Endothelial cell of umbilical vein (primary cell): ENCODE measurements at regions not wholly inside any gene's neighbourhood (a gene's known extent, or its start where the extent isn't known, plus 50 kb on each side); places are given as distances from the start of the nearest gene placed in this dataset.

Source experiments
- BruUV-seq: library from RNA; stranded (reverse); fragments of 400-500 nt; replicated peaks from 2 replicates; lab custom pipeline; 2021; lab: Mats Ljungman, UMichigan
- CTCF ChIA-PET: fragments of 300-600, 350-600 bp; sonication (Branson Sonifier 250); formaldehyde crosslinking; loops from one replicate; lab custom pipeline; 2021; ENCODE audit warnings: antibody characterized with exemption, inconsistent platforms; lab: Charles Lee
- POLR2A ChIA-PET: fragments of 300-600, 350-600 bp; sonication (Branson Sonifier 250); formaldehyde crosslinking; loops from one replicate; lab custom pipeline; 2021; ENCODE audit warnings: antibody characterized with exemption, inconsistent platforms; lab: Charles Lee
- DNase-seq: peaks from one replicate; pipeline ENCODE4 v3.0.0-alpha.2; 2011; ENCODE audit warnings: low read depth, low spot score
- FAIRE-seq: peaks from 2 replicates; lab custom pipeline; 2011; peaks lifted over from hg19 to GRCh38; lab: Jason Lieb, UNC
- H2AFZ ChIP-seq: 2 replicates; pipeline ENCODE4 v1.6.0; 2012; ENCODE audit warnings: low read depth, low read length, control low read depth, inconsistent platforms
- H3K27ac ChIP-seq: 2 replicates; pipeline ENCODE4 v1.5.1; 2011; ENCODE audit warnings: low read depth, mild to moderate bottlenecking, control low read depth, low read length, moderate library complexity; ENCODE audit not compliant: insufficient read depth
- H3K27me3 ChIP-seq, 2 experiments: 2 replicates each; pipeline versions ENCODE4 v1.6.0 to v1.6.1; 2011; ENCODE audit warnings: low read length in 2 of 2, mixed read lengths in 1 of 2; ENCODE audit not compliant: control insufficient read depth in 2 of 2, insufficient read depth in 2 of 2
- H3K36me3 ChIP-seq, 2 experiments: 2 replicates in 1 of 2; 3 replicates in 1 of 2; pipeline ENCODE4 v1.5.1; 2011; ENCODE audit warnings: low read length in 2 of 2, mild to moderate bottlenecking in 1 of 2, moderate library complexity in 1 of 2; ENCODE audit not compliant: control insufficient read depth in 2 of 2, insufficient read depth in 2 of 2; ENCODE audit errors: extremely low read depth in 1 of 2
- H3K4me1 ChIP-seq: 3 replicates; pipeline ENCODE4 v1.5.1; 2011; ENCODE audit warnings: mild to moderate bottlenecking, low read length; ENCODE audit not compliant: control insufficient read depth, insufficient read depth; ENCODE audit errors: extremely low read depth
- H3K4me2 ChIP-seq: 2 replicates; pipeline ENCODE4 v1.6.1; 2011; ENCODE audit warnings: low read length, control low read depth, mixed read lengths; ENCODE audit not compliant: insufficient read depth
- H3K4me3 ChIP-seq, 3 experiments: fragments of 200-600 bp in 1 of 3; sonication (generic), shearing (Covaris generic) in 1 of 3; replicated peaks in 1 of 3; 2 replicates each; pipeline ENCODE4 v1.5.1; 2011 to 2016; ENCODE audit warnings: control low read depth in 3 of 3, low read length in 3 of 3, mild to moderate bottlenecking in 2 of 3, inconsistent platforms in 1 of 3, low read depth in 1 of 3, moderate library complexity in 1 of 3; ENCODE audit not compliant: insufficient read depth in 1 of 3
- H3K79me2 ChIP-seq: 2 replicates; pipeline ENCODE4 v1.6.0; 2012; ENCODE audit warnings: low read length, inconsistent platforms; ENCODE audit not compliant: control insufficient read depth, insufficient read depth
- H3K9ac ChIP-seq: replicated peaks from 2 replicates; pipeline ENCODE3; 2011; ENCODE audit warnings: low read length, control low read depth; ENCODE audit not compliant: insufficient read depth; ENCODE audit errors: extremely low read depth
- H3K9me1 ChIP-seq: replicated peaks from 3 replicates; pipeline ENCODE4 v1.6.0; 2011; ENCODE audit warnings: mild to moderate bottlenecking, low read length; ENCODE audit not compliant: control insufficient read depth, insufficient read depth; ENCODE audit errors: extremely low read depth
- H3K9me3 ChIP-seq: replicated peaks from 2 replicates; pipeline ENCODE4 v1.5.1; 2012; ENCODE audit warnings: low read length, inconsistent platforms; ENCODE audit not compliant: control insufficient read depth, insufficient read depth
- H4K20me1 ChIP-seq: replicated peaks from 2 replicates; pipeline ENCODE3; 2011; ENCODE audit warnings: mild to moderate bottlenecking, low read length; ENCODE audit not compliant: control insufficient read depth, insufficient read depth; ENCODE audit errors: extremely low read depth
- EZH2 ChIP-seq: IDR thresholded peaks from 2 replicates; pipeline ENCODE4 v1.6.1; 2012; ENCODE audit warnings: borderline replicate concordance, low read depth, mild to moderate bottlenecking, moderate library complexity, low read length, inconsistent platforms; ENCODE audit not compliant: severe bottlenecking
- FOS ChIP-seq: IDR thresholded peaks from 2 replicates; pipeline ENCODE4 v1.6.1; 2011; ENCODE audit warnings: mild to moderate bottlenecking, low read length, moderate library complexity, borderline replicate concordance; ENCODE audit not compliant: insufficient read depth
- GATA2 ChIP-seq: IDR thresholded peaks from 2 replicates; pipeline ENCODE4 v1.7.0; 2011; ENCODE audit warnings: low read depth, mild to moderate bottlenecking, moderate library complexity, mixed read lengths, low read length; ENCODE audit not compliant: insufficient read length, insufficient read depth
- JUN ChIP-seq: IDR thresholded peaks from 2 replicates; pipeline ENCODE4 v1.6.1; 2011; ENCODE audit warnings: borderline replicate concordance, low read depth; ENCODE audit not compliant: insufficient read length, insufficient read depth
- MYC ChIP-seq: IDR thresholded peaks from one replicate; pipeline ENCODE4 v1.6.1; 2011; ENCODE audit warnings: mild to moderate bottlenecking, low read depth, low read length
- POLR2A ChIP-seq: IDR thresholded peaks from 2 replicates; pipeline ENCODE4 v1.6.1; 2012; ENCODE audit warnings: low read depth, mild to moderate bottlenecking, control low read depth, low read length
- POLR2AphosphoS5 ChIP-seq: IDR thresholded peaks from 2 replicates; pipeline ENCODE4 v1.6.1; 2012; ENCODE audit warnings: low read depth, mild to moderate bottlenecking, control low read depth, low read length, moderate library complexity; ENCODE audit not compliant: insufficient read depth
- dilution Hi-C: fragments of 300-500 bp; cut with MboI; formaldehyde crosslinking; loops from one replicate; pipeline ENCODE4 v1.15.0; 2019; ENCODE audit warnings: low sequenced_read_pairs; ENCODE audit not compliant: extremely low pct_ligation_motif_present
- intact Hi-C: fragments of 100-400 bp; cut with micrococcal nuclease; formaldehyde crosslinking; loops from one replicate; pipeline ENCODE4 v1.10.0; 2022
- TF ChIP-seq, protein P1 (sequence below): IDR thresholded peaks from 2 replicates; pipeline ENCODE4 v1.6.1; 2011; ENCODE audit not compliant: insufficient read depth, insufficient read length
- TF ChIP-seq, protein P2 (sequence below), 2 donors: IDR thresholded peaks; 1 replicate in 1 of 2; 2 replicates in 1 of 2; pipeline ENCODE4 v1.5.1; 2011; ENCODE audit warnings: low read length in 2 of 2, mild to moderate bottlenecking in 2 of 2, moderate library complexity in 2 of 2, control low read depth in 1 of 2, inconsistent platforms in 1 of 2, low read depth in 1 of 2; ENCODE audit not compliant: insufficient read depth in 1 of 2; ENCODE audit errors: extremely low read depth in 1 of 2

DNA sequence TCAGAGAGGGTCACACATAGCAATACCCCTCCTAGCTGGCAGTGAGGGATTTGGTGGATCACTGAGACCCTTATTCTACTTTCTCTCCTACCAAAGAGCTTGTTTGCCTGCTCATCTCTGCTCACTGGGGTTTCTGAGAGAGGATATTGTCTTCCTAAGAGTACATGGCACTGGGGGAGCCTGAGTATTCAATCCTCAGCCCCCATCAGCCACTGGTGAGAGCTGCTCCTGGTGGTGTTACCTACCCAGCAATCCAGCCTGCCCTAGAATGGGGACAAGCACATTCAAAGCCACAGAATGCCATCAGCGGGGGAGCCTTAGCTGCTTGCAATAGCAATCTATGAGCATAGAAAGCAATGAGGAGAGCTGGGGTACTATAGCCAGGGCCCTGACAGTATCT, 281.1 kb downstream of the WDR11 start:
- Histone ChIP-seq H3K4me3 (no peak overlapping the region), H3K4me2 (no peak overlapping the region), H2AFZ (no peak overlapping the region), H3K9me3 (no peaks in the 10 kb centered on the region), H3K79me2 (no peaks in the 10 kb centered on the region), H3K27me3 (no peaks in the 10 kb centered on the region), H4K20me1 (no peaks in the 10 kb centered on the region), H3K9me1 (no peaks in the 10 kb centered on the region), H3K9ac (no peak overlapping the region), H3K27ac (no peak overlapping the region), H3K4me1 (no peaks in the 10 kb centered on the region), H3K36me3 (no peaks in the 10 kb centered on the region)
- DNase-seq = no peak
- BruUV-seq = no TSS peak
- intact Hi-C loops = no loop called here
- POLR2A ChIA-PET = no interaction called here
- TF ChIP-seq JUN (no peak), GATA2 (no peak), EZH2 (no peak), POLR2A (no peak), MYC (no peak), FOS (no peak), POLR2AphosphoS5 (no peak)
- TF ChIP-seq, protein P1, sequence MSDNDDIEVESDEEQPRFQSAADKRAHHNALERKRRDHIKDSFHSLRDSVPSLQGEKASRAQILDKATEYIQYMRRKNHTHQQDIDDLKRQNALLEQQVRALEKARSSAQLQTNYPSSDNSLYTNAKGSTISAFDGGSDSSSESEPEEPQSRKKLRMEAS = no peak
- TF ChIP-seq, protein P2, sequence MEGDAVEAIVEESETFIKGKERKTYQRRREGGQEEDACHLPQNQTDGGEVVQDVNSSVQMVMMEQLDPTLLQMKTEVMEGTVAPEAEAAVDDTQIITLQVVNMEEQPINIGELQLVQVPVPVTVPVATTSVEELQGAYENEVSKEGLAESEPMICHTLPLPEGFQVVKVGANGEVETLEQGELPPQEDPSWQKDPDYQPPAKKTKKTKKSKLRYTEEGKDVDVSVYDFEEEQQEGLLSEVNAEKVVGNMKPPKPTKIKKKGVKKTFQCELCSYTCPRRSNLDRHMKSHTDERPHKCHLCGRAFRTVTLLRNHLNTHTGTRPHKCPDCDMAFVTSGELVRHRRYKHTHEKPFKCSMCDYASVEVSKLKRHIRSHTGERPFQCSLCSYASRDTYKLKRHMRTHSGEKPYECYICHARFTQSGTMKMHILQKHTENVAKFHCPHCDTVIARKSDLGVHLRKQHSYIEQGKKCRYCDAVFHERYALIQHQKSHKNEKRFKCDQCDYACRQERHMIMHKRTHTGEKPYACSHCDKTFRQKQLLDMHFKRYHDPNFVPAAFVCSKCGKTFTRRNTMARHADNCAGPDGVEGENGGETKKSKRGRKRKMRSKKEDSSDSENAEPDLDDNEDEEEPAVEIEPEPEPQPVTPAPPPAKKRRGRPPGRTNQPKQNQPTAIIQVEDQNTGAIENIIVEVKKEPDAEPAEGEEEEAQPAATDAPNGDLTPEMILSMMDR (IDR thresholded peaks at IDR 0.05; ENCODE audit: extremely low read depth in 1 of 2, insufficient read depth in 1 of 2, low read depth in 1 of 2, low read length in 2 of 2) = no peak
- FAIRE-seq = no peak
- CTCF ChIA-PET = no interaction called here
- dilution Hi-C loops = no loop called here
